HCT116 (cell line): ENCODE measurements at regions not wholly inside any gene's neighbourhood (a gene's known extent, or its start where the extent isn't known, plus 50 kb on each side); places are given as distances from the start of the nearest gene placed in this dataset.

ENCODE experiments used
- ATAC-seq: fragments of 200-7000 bp; cut with Tn5 transposase; 2 replicates; pipeline ENCODE4 v1.9.1; 2020; ENCODE audit warnings: mild to moderate bottlenecking, moderate library complexity
- BruUV-seq: library from RNA; stranded (reverse); fragments of 400-500 nt; replicated peaks from 2 replicates; lab custom pipeline; 2021; lab: Mats Ljungman, UMichigan
- CTCF ChIA-PET: fragments of 300-600 bp; sonication (Branson Sonifier 250); formaldehyde crosslinking; loops from one replicate; lab custom pipeline; 2021; ENCODE audit warnings: antibody characterized with exemption; lab: Charles Lee
- POLR2A ChIA-PET: fragments of 300-600, 350-600 bp; sonication (Branson Sonifier 250); formaldehyde crosslinking; loops from one replicate; lab custom pipeline; 2021; ENCODE audit warnings: antibody characterized with exemption; lab: Charles Lee
- RAD21 ChIA-PET, 2 experiments: fragments of 300-600 bp; sonication (Branson Sonifier 250); formaldehyde crosslinking; loops; one replicate each; lab custom pipeline; 2023; ENCODE audit warnings: low total read pairs in 2 of 2; ENCODE audit not compliant: uncharacterized antibody in 2 of 2, unreplicated experiment in 2 of 2, low non-redundant PET in 1 of 2; lab: Charles Lee
- DNase-seq: peaks from one replicate; pipeline ENCODE4 v3.0.0-alpha.2; 2010; ENCODE audit warnings: low read depth, low spot score
- H2AFZ ChIP-seq: fragments of 200-600 bp; shearing (Covaris generic), sonication (generic); 2 replicates; pipeline ENCODE4 v1.6.1; 2017; ENCODE audit warnings: low read depth, mixed run types, mixed read lengths, antibody characterized with exemption, low read length; ENCODE audit not compliant: poor library complexity, severe bottlenecking
- H3K27ac ChIP-seq: 2 replicates; pipeline ENCODE4 v1.5.1; 2012; ENCODE audit warnings: low read depth, low read length
- H3K27me3 ChIP-seq: fragments of 200-600 bp; sonication (generic); 2 replicates; pipeline ENCODE4 v1.6.1; 2016; ENCODE audit warnings: mixed run types, low read length, mixed read lengths; ENCODE audit not compliant: insufficient read depth
- H3K36me3 ChIP-seq, 2 experiments: fragments of 200-500 bp in 1 of 2; fragments of 200-600 bp in 1 of 2; sonication (Bioruptor generic) in 1 of 2; sonication (generic) in 1 of 2; 2 replicates each; pipeline versions ENCODE4 v1.5.1 to v1.6.1; 2014 to 2016; ENCODE audit warnings: low read length in 2 of 2, inconsistent platforms in 1 of 2, mixed read lengths in 1 of 2, mixed run types in 1 of 2; ENCODE audit not compliant: insufficient read depth in 2 of 2, control insufficient read depth in 1 of 2
- H3K4me1 ChIP-seq, 2 experiments: fragments of 200-600 bp in 1 of 2; sonication (generic) in 1 of 2; 2 replicates each; pipeline versions ENCODE4 v1.5.1 to v1.6.1; 2012 to 2017; ENCODE audit warnings: low read length in 2 of 2, inconsistent platforms in 1 of 2, mild to moderate bottlenecking in 1 of 2, mixed read lengths in 1 of 2, mixed run types in 1 of 2, moderate library complexity in 1 of 2; ENCODE audit not compliant: insufficient read depth in 2 of 2, control insufficient read depth in 1 of 2
- H3K4me2 ChIP-seq: fragments of 200-600 bp; sonication (generic); 2 replicates; pipeline ENCODE4 v1.6.1; 2017; ENCODE audit warnings: mixed run types, low read length, mixed read lengths
- H3K4me3 ChIP-seq, 2 experiments: fragments of 200-600 bp in 1 of 2; sonication (generic) in 1 of 2; replicated peaks in 1 of 2; 2 replicates each; pipeline ENCODE4 v1.5.1; 2011 to 2016; ENCODE audit warnings: low read length in 2 of 2, control low read depth in 1 of 2, low read depth in 1 of 2, mild to moderate bottlenecking in 1 of 2, mixed read lengths in 1 of 2, mixed run types in 1 of 2
- H3K79me2 ChIP-seq: fragments of 200-600 bp; sonication (generic); 2 replicates; pipeline ENCODE4 v1.6.1; 2017; ENCODE audit warnings: mild to moderate bottlenecking, mixed run types, low read length, moderate library complexity, mixed read lengths; ENCODE audit not compliant: insufficient read depth
- H3K9ac ChIP-seq: fragments of 200-600 bp; sonication (generic); 2 replicates; pipeline ENCODE4 v1.6.1; 2016; ENCODE audit warnings: low read length, mixed read lengths
- H3K9me2 ChIP-seq: fragments of 200-600 bp; sonication (generic), shearing (Covaris generic); 2 replicates; pipeline ENCODE4 v1.6.1; 2017; ENCODE audit warnings: mixed run types, mild to moderate bottlenecking, moderate library complexity; ENCODE audit not compliant: insufficient read depth
- H3K9me3 ChIP-seq, 2 experiments: fragments of 200-500 bp in 1 of 2; fragments of 200-600 bp in 1 of 2; sonication (Bioruptor generic) in 1 of 2; sonication (generic) in 1 of 2; 2 replicates each; pipeline ENCODE4 v1.6.1; 2014 to 2017; ENCODE audit warnings: low read length in 2 of 2, mixed read lengths in 2 of 2, inconsistent platforms in 1 of 2, low read depth in 1 of 2, mild to moderate bottlenecking in 1 of 2, mixed run types in 1 of 2, moderate library complexity in 1 of 2; ENCODE audit not compliant: control insufficient read depth in 1 of 2, insufficient read depth in 1 of 2
- H4K20me1 ChIP-seq: fragments of 200-600 bp; sonication (generic), shearing (Covaris generic); 2 replicates; pipeline ENCODE4 v1.6.1; 2017; ENCODE audit warnings: mixed run types, mild to moderate bottlenecking, moderate library complexity; ENCODE audit not compliant: insufficient read depth
- CBX3 ChIP-seq: IDR thresholded peaks from 2 replicates; pipeline ENCODE4 v1.6.1; 2012; ENCODE audit warnings: low read depth
- CEBPB ChIP-seq: IDR thresholded peaks from 2 replicates; pipeline ENCODE4 v1.6.1; 2012; ENCODE audit warnings: low read depth
- EGR1 ChIP-seq: IDR thresholded peaks from 2 replicates; pipeline ENCODE4 v1.6.1; 2012; ENCODE audit warnings: low read depth
- ELF1 ChIP-seq: IDR thresholded peaks from 2 replicates; pipeline ENCODE4 v1.6.1; 2012; ENCODE audit warnings: low read depth, borderline replicate concordance
- EZH2 ChIP-seq: fragments of 200-600 bp; sonication (generic); IDR thresholded peaks from 2 replicates; pipeline ENCODE4 v1.6.1; 2017; ENCODE audit warnings: antibody characterized with exemption, mixed run types
- JUND ChIP-seq: IDR thresholded peaks from 2 replicates; pipeline ENCODE4 v1.6.1; 2012
- POLR2AphosphoS5 ChIP-seq: IDR thresholded peaks from 2 replicates; pipeline ENCODE4 v1.6.1; 2011; ENCODE audit warnings: mild to moderate bottlenecking, low read depth, low read length, moderate library complexity
- RAD21 ChIP-seq: IDR thresholded peaks from 2 replicates; pipeline ENCODE4 v1.6.1; 2012; ENCODE audit warnings: low read depth, mild to moderate bottlenecking
- SIN3A ChIP-seq: IDR thresholded peaks from 2 replicates; pipeline ENCODE4 v1.6.1; 2012; ENCODE audit warnings: low read depth
- SP1 ChIP-seq: IDR thresholded peaks from 2 replicates; pipeline ENCODE4 v1.6.1; 2012; ENCODE audit warnings: low read depth
- SRF ChIP-seq: IDR thresholded peaks from 2 replicates; pipeline ENCODE4 v1.6.1; 2012; ENCODE audit warnings: low read depth
- TCF7L2 ChIP-seq: IDR thresholded peaks from 2 replicates; pipeline ENCODE4 v1.7.0; 2011; ENCODE audit warnings: borderline replicate concordance, inconsistent platforms; ENCODE audit not compliant: insufficient read depth, insufficient read length; ENCODE audit errors: extremely low read depth
- YY1 ChIP-seq: IDR thresholded peaks from 2 replicates; pipeline ENCODE4 v1.6.1; 2011; ENCODE audit warnings: low read length, low read depth, moderate library complexity, mild to moderate bottlenecking; ENCODE audit not compliant: insufficient replicate concordance; ENCODE audit errors: extremely low read depth
- ZFX ChIP-seq: fragments of 450-650 bp; IDR thresholded peaks from 2 replicates; pipeline ENCODE4 v1.6.1; 2017
- intact Hi-C: fragments of 100-400 bp; cut with micrococcal nuclease; formaldehyde crosslinking; loops from 2 replicates; pipeline ENCODE4 v1.10.0; 2022
- TF ChIP-seq, protein P1 (sequence below): IDR thresholded peaks from 2 replicates; pipeline ENCODE4 v1.6.1; 2011; ENCODE audit warnings: mild to moderate bottlenecking, low read length, moderate library complexity; ENCODE audit not compliant: insufficient replicate concordance; ENCODE audit errors: extremely low read depth
- TF ChIP-seq, protein P2 (sequence below): IDR thresholded peaks from 2 replicates; pipeline ENCODE4 v1.6.1; 2012
- TF ChIP-seq, protein P3 (sequence below): IDR thresholded peaks from 2 replicates; pipeline ENCODE4 v1.6.1; 2012

DNA sequence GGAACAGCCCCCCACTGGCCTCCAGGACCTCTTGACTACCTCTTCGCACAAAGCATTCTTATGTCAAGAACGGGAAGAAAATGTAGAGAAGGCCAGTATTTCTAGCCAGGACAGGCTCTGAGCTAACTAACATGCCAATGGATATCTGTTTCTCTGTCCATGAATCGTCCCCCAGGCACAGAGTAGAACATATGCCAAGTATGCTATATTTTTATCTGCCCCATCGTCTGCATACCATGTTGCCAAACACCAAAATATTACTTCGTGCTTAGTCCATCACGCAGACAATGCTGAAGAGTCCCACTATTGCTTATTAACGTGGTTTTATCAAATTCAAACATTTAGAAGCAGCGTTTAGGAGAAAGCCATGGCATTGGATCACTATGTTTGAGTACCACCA lies 151.4 kb upstream of the CPSF6 start:
- H3K27ac ChIP-seq = no peak overlapping the region
- no peaks in the 10 kb centered on the region for H3K9me3 ChIP-seq
- CTCF ChIA-PET = no interaction called here
- no peak overlapping the region for H3K4me3 ChIP-seq
- RAD21 ChIA-PET = no interaction called here
- no peaks in the 10 kb centered on the region for H3K79me2 ChIP-seq
- BruUV-seq = no TSS peak
- H3K9me2 ChIP-seq = no peaks in the 10 kb centered on the region
- no peaks in the 10 kb centered on the region for H4K20me1 ChIP-seq
- DNase-seq (no peak), ATAC-seq (no peak)
- no peaks in the 10 kb centered on the region for H3K36me3 ChIP-seq
- no peak for TF ChIP-seq JUND
- H3K4me1 ChIP-seq = no peaks in the 10 kb centered on the region
- H3K27me3 ChIP-seq = no peaks in the 10 kb centered on the region
- POLR2A ChIA-PET = no interaction called here
- intact Hi-C loops = no loop called here
- no peak overlapping the region for H2AFZ ChIP-seq
- no peak overlapping the region for H3K4me2 ChIP-seq
- H3K9ac ChIP-seq = no peak overlapping the region

DNA sequence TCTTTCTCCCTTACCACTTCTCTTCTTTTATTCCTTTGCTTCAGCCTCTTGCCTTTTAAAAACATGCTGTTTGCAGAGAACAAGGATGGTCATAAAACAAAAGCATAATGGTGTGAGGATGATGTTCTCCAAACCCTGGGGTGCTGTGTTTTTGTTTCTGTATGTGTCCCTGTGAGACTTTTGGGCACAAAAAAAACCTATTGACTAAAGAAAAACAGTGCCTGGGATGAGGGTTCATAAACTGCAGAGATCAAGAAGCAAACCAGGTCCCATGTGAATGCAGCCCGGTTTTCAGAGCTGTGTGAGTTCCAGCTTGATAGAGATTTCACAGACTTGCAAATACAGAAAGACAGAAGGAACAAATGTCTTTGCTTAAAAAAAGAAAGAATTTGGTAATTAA lies 148.6 kb upstream of the CPSF6 start:
- CTCF ChIA-PET = no interaction called here
- H3K27ac ChIP-seq = no peak overlapping the region
- no peak overlapping the region for H2AFZ ChIP-seq
- ATAC-seq (no peak), DNase-seq (no peak)
- no peaks in the 10 kb centered on the region for H4K20me1 ChIP-seq
- POLR2A ChIA-PET = no interaction called here
- no peaks in the 10 kb centered on the region for H3K9me3 ChIP-seq
- no peaks in the 10 kb centered on the region for H3K36me3 ChIP-seq
- no peaks in the 10 kb centered on the region for H3K4me1 ChIP-seq
- no peaks in the 10 kb centered on the region; the same call in 1 of the 2 replicates for H3K27me3 ChIP-seq
- H3K9ac ChIP-seq = no peak overlapping the region
- intact Hi-C loops = no loop called here
- H3K4me2 ChIP-seq = no peak overlapping the region
- no peaks in the 10 kb centered on the region for H3K79me2 ChIP-seq
- H3K4me3 ChIP-seq = no peak overlapping the region
- no peak for TF ChIP-seq TCF7L2
- no peak for TF ChIP-seq EZH2
- TF ChIP-seq ZFX = no peak
- TF ChIP-seq RAD21 = no peak
- TF ChIP-seq, protein P1, sequence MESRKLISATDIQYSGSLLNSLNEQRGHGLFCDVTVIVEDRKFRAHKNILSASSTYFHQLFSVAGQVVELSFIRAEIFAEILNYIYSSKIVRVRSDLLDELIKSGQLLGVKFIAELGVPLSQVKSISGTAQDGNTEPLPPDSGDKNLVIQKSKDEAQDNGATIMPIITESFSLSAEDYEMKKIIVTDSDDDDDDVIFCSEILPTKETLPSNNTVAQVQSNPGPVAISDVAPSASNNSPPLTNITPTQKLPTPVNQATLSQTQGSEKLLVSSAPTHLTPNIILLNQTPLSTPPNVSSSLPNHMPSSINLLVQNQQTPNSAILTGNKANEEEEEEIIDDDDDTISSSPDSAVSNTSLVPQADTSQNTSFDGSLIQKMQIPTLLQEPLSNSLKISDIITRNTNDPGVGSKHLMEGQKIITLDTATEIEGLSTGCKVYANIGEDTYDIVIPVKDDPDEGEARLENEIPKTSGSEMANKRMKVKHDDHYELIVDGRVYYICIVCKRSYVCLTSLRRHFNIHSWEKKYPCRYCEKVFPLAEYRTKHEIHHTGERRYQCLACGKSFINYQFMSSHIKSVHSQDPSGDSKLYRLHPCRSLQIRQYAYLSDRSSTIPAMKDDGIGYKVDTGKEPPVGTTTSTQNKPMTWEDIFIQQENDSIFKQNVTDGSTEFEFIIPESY = no peak
- TF ChIP-seq, protein P2, sequence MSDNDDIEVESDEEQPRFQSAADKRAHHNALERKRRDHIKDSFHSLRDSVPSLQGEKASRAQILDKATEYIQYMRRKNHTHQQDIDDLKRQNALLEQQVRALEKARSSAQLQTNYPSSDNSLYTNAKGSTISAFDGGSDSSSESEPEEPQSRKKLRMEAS = no peak
- TF ChIP-seq ELF1 = no peak
- TF ChIP-seq, protein P3, sequence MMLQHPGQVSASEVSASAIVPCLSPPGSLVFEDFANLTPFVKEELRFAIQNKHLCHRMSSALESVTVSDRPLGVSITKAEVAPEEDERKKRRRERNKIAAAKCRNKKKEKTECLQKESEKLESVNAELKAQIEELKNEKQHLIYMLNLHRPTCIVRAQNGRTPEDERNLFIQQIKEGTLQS = no peak
- no peak for TF ChIP-seq SP1
- no peak for TF ChIP-seq EGR1
- TF ChIP-seq YY1 = no peak
- no peak for TF ChIP-seq SIN3A
- no peak for TF ChIP-seq SRF
- no peak for TF ChIP-seq POLR2AphosphoS5
- no peak for TF ChIP-seq CBX3
- TF ChIP-seq CEBPB = no peak
- no TSS peak for BruUV-seq
- RAD21 ChIA-PET = no interaction called here
- no peaks in the 10 kb centered on the region for H3K9me2 ChIP-seq
